ENCODE measurements at regions not wholly inside any gene's neighbourhood (a gene's known extent, or its start where the extent isn't known, plus 50 kb on each side); places are given as distances from the start of the nearest gene placed in this dataset.

GRCh38 chr3:62936626-62937254 lies 61.5 kb upstream of the CADPS start:
- ATAC-seq, result no peak
- ChIA-PET CTCF (no interaction called here), POLR2A (no interaction called here)
- Mint-ChIP-seq H3K27ac (no peak overlapping the region), H3K27me3 (ENCODE audit: low read depth) (peaks cover 3% of the 10 kb centered on the region; the same call in 1 of the 2 replicates), H3K4me3 (no peak overlapping the region), H3K4me1 (peaks cover 16% of the 10 kb centered on the region), H3K36me3 (peaks cover 11% of the 10 kb centered on the region), H3K9me3 (peaks cover 11% of the 10 kb centered on the region)
- no peak for DNase-seq (ENCODE audit: low spot score)
- TF ChIP-seq MAX (CRISPR knock-in tag; IDR thresholded peaks at IDR 0.05), result no peak
- TF ChIP-seq ZNF138 (CRISPR knock-in tag; conservative IDR thresholded peaks at IDR 0.05), result no peak
- TF ChIP-seq AR (CRISPR knock-in tag; IDR thresholded peaks at IDR 0.05), result no peak
- TF ChIP-seq MYBL2 (CRISPR knock-in tag; IDR thresholded peaks at IDR 0.05), result no peak
- no peak for TF ChIP-seq GTF2I (CRISPR knock-in tag; conservative IDR thresholded peaks at IDR 0.05)
- no peak for TF ChIP-seq ZNF532 (CRISPR knock-in tag; IDR thresholded peaks at IDR 0.05; ENCODE audit: borderline replicate concordance)

- ATAC-seq (no peak), DNase-seq (ENCODE audit: low spot score) (no peak)
- CTCF ChIA-PET, result no interaction called here
- Mint-ChIP-seq H3K4me3 (no peak overlapping the region), H3K36me3 (peaks cover 11% of the 10 kb centered on the region), H3K4me1 (peaks cover 16% of the 10 kb centered on the region), H3K9me3 (peaks cover 11% of the 10 kb centered on the region), H3K27me3 (ENCODE audit: low read depth) (peaks cover 3% of the 10 kb centered on the region; the same call in 1 of the 2 replicates), H3K27ac (no peak overlapping the region)
- POLR2A ChIA-PET, result interaction anchor here (0.5 kb wide), 1 partner anchor 352 kb away, joined by 4 read pairs; no protein-coding TSS in a partner anchor
- no peak for TF ChIP-seq ATF1 (CRISPR knock-in tag; IDR thresholded peaks at IDR 0.05)
- no peak for TF ChIP-seq PREB (CRISPR knock-in tag; IDR thresholded peaks at IDR 0.05; ENCODE audit: borderline replicate concordance)
- TF ChIP-seq HMGXB4 (CRISPR knock-in tag; IDR thresholded peaks at IDR 0.05), result no peak
- TF ChIP-seq ZNF138 (CRISPR knock-in tag; conservative IDR thresholded peaks at IDR 0.05), result no peak
- no peak for TF ChIP-seq ELF4 (CRISPR knock-in tag; IDR thresholded peaks at IDR 0.05; ENCODE audit: low read depth)
Measured at GRCh38 chr3:62938583-62938982, 63.4 kb upstream of the CADPS start.

- Mint-ChIP-seq H3K27ac (no peak overlapping the region), H3K4me1 (peaks cover 16% of the 10 kb centered on the region), H3K27me3 (ENCODE audit: low read depth) (peaks cover 3% of the 10 kb centered on the region; the same call in 1 of the 2 replicates), H3K36me3 (peaks cover 11% of the 10 kb centered on the region), H3K9me3 (peaks cover 11% of the 10 kb centered on the region), H3K4me3 (no peak overlapping the region)
- ChIA-PET POLR2A (no interaction called here), CTCF (interaction anchor here (0.8 kb wide), 1 partner anchor 13 kb away, joined by 3 read pairs; no protein-coding TSS in a partner anchor)
- no peak for DNase-seq (ENCODE audit: low spot score)
- ATAC-seq, result no peak
- TF ChIP-seq GRHL2 (CRISPR knock-in tag; IDR thresholded peaks at IDR 0.05; ENCODE audit: insufficient replicate concordance, severe bottlenecking) (no peak), NFE2L1 (CRISPR knock-in tag; IDR thresholded peaks at IDR 0.05) (no peak), NFYB (CRISPR knock-in tag; conservative IDR thresholded peaks at IDR 0.05; ENCODE audit: low read depth) (no peak), FOXK1 (CRISPR knock-in tag; IDR thresholded peaks at IDR 0.05) (no peak), NFATC4 (CRISPR knock-in tag; IDR thresholded peaks at IDR 0.05) (no peak), PRRX2 (CRISPR knock-in tag; IDR thresholded peaks at IDR 0.05) (no peak), ZNF671 (CRISPR knock-in tag; IDR thresholded peaks at IDR 0.05) (no peak), FOXP1 (CRISPR knock-in tag; IDR thresholded peaks at IDR 0.05; ENCODE audit: borderline replicate concordance) (no peak), AR (CRISPR knock-in tag; IDR thresholded peaks at IDR 0.05) (no peak)
Measured at GRCh38 chr3:62939707-62940106, 64.5 kb upstream of the CADPS start.
